ENCODE measurements at regions not wholly inside any gene's neighbourhood (a gene's known extent, or its start where the extent isn't known, plus 50 kb on each side); places are given as distances from the start of the nearest gene placed in this dataset.

- DNase-seq (ENCODE audit: low read depth): no peak
These were observed 159.1 kb upstream of the RAB4A start for GRCh38 chr1:229111703-229112319.

- no peak for DNase-seq (ENCODE audit: low read depth)
These were observed 157.9 kb upstream of the RAB4A start for GRCh38 chr1:229112832-229113548.

- no peak for DNase-seq (ENCODE audit: low read depth)
These were observed 156.6 kb upstream of the RAB4A start for GRCh38 chr1:229114315-229114714.

GRCh38 chr1:229114850-229115365 is 156.0 kb upstream of the RAB4A start:
- DNase-seq (ENCODE audit: low read depth): no peak

- no peak for DNase-seq (ENCODE audit: low read depth)
These were observed 154.8 kb upstream of the RAB4A start for GRCh38 chr1:229116114-229116513.

GRCh38 chr1:229117664-229118300 is 153.1 kb upstream of the RAB4A start:
- peak; percentile 23 for DNase-seq (ENCODE audit: low read depth)

- DNase-seq (ENCODE audit: low read depth): no peak
These were observed 152.3 kb upstream of the RAB4A start for GRCh38 chr1:229118477-229119061.

GRCh38 chr1:229119161-229119560 is 151.8 kb upstream of the RAB4A start:
- DNase-seq (ENCODE audit: low read depth): no peak

- no peak for DNase-seq (ENCODE audit: low read depth)
These were observed 151.0 kb upstream of the RAB4A start for GRCh38 chr1:229119876-229120275.

GRCh38 chr1:229121845-229122436 is 149.0 kb upstream of the RAB4A start:
- no peak for DNase-seq (ENCODE audit: low read depth)

GRCh38 chr1:229122606-229123005 is 148.3 kb upstream of the RAB4A start:
- DNase-seq (ENCODE audit: low read depth): no peak

GRCh38 chr1:229124116-229124515 is 146.8 kb upstream of the RAB4A start:
- no peak for DNase-seq (ENCODE audit: low read depth)

- DNase-seq (ENCODE audit: low read depth): no peak
These were observed 146.3 kb upstream of the RAB4A start for GRCh38 chr1:229124520-229125124.

- DNase-seq (ENCODE audit: low read depth): no peak
These were observed 143.6 kb upstream of the RAB4A start for GRCh38 chr1:229127301-229127700.

GRCh38 chr1:229128066-229128608 is 142.8 kb upstream of the RAB4A start:
- no peak for DNase-seq (ENCODE audit: low read depth)

GRCh38 chr1:229129301-229130027 is 141.4 kb upstream of the RAB4A start:
- no peak for DNase-seq (ENCODE audit: low read depth)

GRCh38 chr1:229130028-229130668 is 140.8 kb upstream of the RAB4A start:
- DNase-seq (ENCODE audit: low read depth): no peak

GRCh38 chr1:229131243-229132105 is 139.4 kb upstream of the RAB4A start:
- DNase-seq (ENCODE audit: low read depth): no peak

GRCh38 chr1:229132106-229132443 is 138.8 kb upstream of the RAB4A start:
- no peak for DNase-seq (ENCODE audit: low read depth)

- DNase-seq (ENCODE audit: low read depth): no peak
These were observed 138.2 kb upstream of the RAB4A start for GRCh38 chr1:229132706-229133105.
